HG02610 (cell line): ENCODE measurements at regions not wholly inside any gene's neighbourhood (a gene's known extent, or its start where the extent isn't known, plus 50 kb on each side); places are given as distances from the start of the nearest gene placed in this dataset.
A peak's percentile ranks its signal among the peaks of the same experiment; 100 is the strongest.
"Not testable (repeated sequence)": the region's sequence is repeated elsewhere in the genome, so short reads cannot be mapped to it uniquely, and the experiment has no call there.

ENCODE experiments used
- ATAC-seq: cut with Tn5 transposase; IDR thresholded peaks from one replicate; pipeline ENCODE4 v1.9.1; 2021; ENCODE audit warnings: mild to moderate bottlenecking, moderate library complexity; ENCODE audit not compliant: unreplicated experiment

GRCh38 chr15:20680257-20680815, 138.7 kb upstream of the GOLGA6L6 start:
- ATAC-seq = not testable (repeated sequence)

- ATAC-seq = no peak
These were observed 130.9 kb upstream of the GOLGA6L6 start for GRCh38 chr15:20672470-20672869.

GRCh38 chr15:20671675-20672074, 130.1 kb upstream of the GOLGA6L6 start:
- no peak for ATAC-seq

GRCh38 chr15:20666410-20666809, 124.8 kb upstream of the GOLGA6L6 start:
- not testable (repeated sequence) for ATAC-seq

GRCh38 chr15:20665653-20666052, 124.1 kb upstream of the GOLGA6L6 start:
- no peak for ATAC-seq

GRCh38 chr15:20659265-20659664, 117.7 kb upstream of the GOLGA6L6 start:
- no peak for ATAC-seq

- ATAC-seq = no peak
These were observed 116.4 kb upstream of the GOLGA6L6 start for GRCh38 chr15:20658024-20658423.

GRCh38 chr15:20657084-20657483, 115.5 kb upstream of the GOLGA6L6 start:
- ATAC-seq = no peak

- ATAC-seq = no peak
These were observed 111.3 kb upstream of the GOLGA6L6 start for GRCh38 chr15:20652914-20653313.

- not testable (repeated sequence) for ATAC-seq
These were observed 106.9 kb upstream of the GOLGA6L6 start for GRCh38 chr15:20648402-20648975.

GRCh38 chr15:20646529-20647142, 105.0 kb upstream of the GOLGA6L6 start:
- ATAC-seq = no peak

- ATAC-seq = peak; percentile 51
These were observed 104.4 kb upstream of the GOLGA6L6 start for GRCh38 chr15:20645956-20646355.

- no peak for ATAC-seq
These were observed 103.3 kb upstream of the GOLGA6L6 start for GRCh38 chr15:20644896-20645295.

GRCh38 chr15:20643829-20644425, 102.3 kb upstream of the GOLGA6L6 start:
- ATAC-seq = no peak

GRCh38 chr15:20643024-20643770, 101.6 kb upstream of the GOLGA6L6 start:
- no peak for ATAC-seq

- ATAC-seq = no peak
These were observed 100.6 kb upstream of the GOLGA6L6 start for GRCh38 chr15:20642054-20642767.

GRCh38 chr15:20640427-20640826, 98.8 kb upstream of the GOLGA6L6 start:
- ATAC-seq = peak; percentile 62

- ATAC-seq = not testable (repeated sequence)
These were observed 97.6 kb upstream of the GOLGA6L6 start for GRCh38 chr15:20639224-20639623.

- ATAC-seq = peak; percentile 55
These were observed 95.9 kb upstream of the GOLGA6L6 start for GRCh38 chr15:20637499-20637898.

GRCh38 chr15:20629526-20629925, 87.9 kb upstream of the GOLGA6L6 start:
- ATAC-seq = not testable (repeated sequence)

GRCh38 chr15:20628538-20628937, 86.9 kb upstream of the GOLGA6L6 start:
- ATAC-seq = not testable (repeated sequence)
